ENCODE measurements at regions not wholly inside any gene's neighbourhood (a gene's known extent, or its start where the extent isn't known, plus 50 kb on each side); places are given as distances from the start of the nearest gene placed in this dataset.
"Not testable (repeated sequence)": the region's sequence is repeated elsewhere in the genome, so short reads cannot be mapped to it uniquely, and the experiment has no call there.

GRCh38 chr1:72435025-72435424, 152.7 kb upstream of the NEGR1 start:
- no peak for DNase-seq (ENCODE audit: low read depth)
- no peaks in the 10 kb centered on the region for H3K27me3 ChIP-seq (ENCODE audit: control insufficient read depth, insufficient read depth, low read length)
- ChIA-PET CTCF (no interaction called here), POLR2A (no interaction called here)
- no peak for TF ChIP-seq CTCF (IDR thresholded peaks at IDR 0.05; ENCODE audit: insufficient read depth, low read depth, low read length)
- H3K36me3 ChIP-seq (ENCODE audit: control insufficient read depth, insufficient read depth, low read length) = no peaks in the 10 kb centered on the region
- no peak overlapping the region for H3K4me3 ChIP-seq (ENCODE audit: low read depth, low read length)

DNA sequence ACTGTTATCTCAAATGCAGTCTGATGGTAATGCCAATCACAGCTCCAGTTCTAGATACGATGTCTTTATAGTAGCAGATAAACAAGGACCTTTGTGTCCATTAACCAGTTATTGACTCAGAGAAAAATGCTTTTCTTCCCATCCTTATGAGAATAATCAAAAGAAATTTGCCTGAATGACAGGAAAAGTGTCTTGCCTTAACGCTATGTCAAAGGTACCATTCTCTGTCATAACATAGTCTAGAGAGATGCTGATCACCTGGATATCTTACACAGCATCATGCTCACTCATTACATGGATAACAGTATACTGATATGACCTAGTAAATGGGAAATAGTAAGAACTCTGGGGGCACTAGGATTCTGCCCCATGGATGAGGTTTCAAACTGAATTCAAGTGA, 151.7 kb upstream of the NEGR1 start:
- no peak for TF ChIP-seq CTCF (IDR thresholded peaks at IDR 0.05; ENCODE audit: insufficient read depth, low read depth, low read length)
- no peak for DNase-seq (ENCODE audit: low read depth)
- H3K27me3 ChIP-seq (ENCODE audit: control insufficient read depth, insufficient read depth, low read length) = no peaks in the 10 kb centered on the region
- CTCF ChIA-PET = no interaction called here
- POLR2A ChIA-PET = no interaction called here
- H3K36me3 ChIP-seq (ENCODE audit: control insufficient read depth, insufficient read depth, low read length) = no peaks in the 10 kb centered on the region
- no peak overlapping the region for H3K4me3 ChIP-seq (ENCODE audit: low read depth, low read length)

DNA sequence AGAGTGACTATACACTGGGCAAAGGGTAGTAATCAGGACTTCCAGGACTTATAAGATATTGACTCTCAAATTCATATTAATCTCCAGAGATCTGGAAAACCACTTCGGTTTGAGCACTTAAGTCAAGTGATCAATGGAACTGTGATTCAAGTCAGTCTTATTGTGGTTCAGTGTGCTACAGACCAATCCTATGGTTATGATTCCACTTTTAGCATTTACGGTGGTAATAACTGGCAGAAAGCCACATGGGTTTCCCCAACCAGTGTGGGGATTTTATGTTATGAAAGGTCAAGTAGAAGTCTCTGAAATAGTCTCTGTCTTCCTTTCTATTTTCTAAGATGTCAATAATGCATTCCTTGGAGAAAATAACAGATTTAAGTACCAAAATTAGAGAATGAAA, 151.3 kb upstream of the NEGR1 start:
- ChIA-PET POLR2A (interaction anchor here (0.7 kb wide), 1 partner anchor 1265 kb away, joined by 4 read pairs; no protein-coding TSS in a partner anchor), CTCF (interaction anchor here (1.0 kb wide), 1 partner anchor 25 kb away, joined by 3 read pairs; no protein-coding TSS in a partner anchor)
- Histone ChIP-seq H3K4me3 (ENCODE audit: low read depth, low read length) (no peak overlapping the region), H3K36me3 (ENCODE audit: control insufficient read depth, insufficient read depth, low read length) (no peaks in the 10 kb centered on the region), H3K27me3 (ENCODE audit: control insufficient read depth, insufficient read depth, low read length) (no peaks in the 10 kb centered on the region)
- no peak for DNase-seq (ENCODE audit: low read depth)
- no peak for TF ChIP-seq CTCF (IDR thresholded peaks at IDR 0.05; ENCODE audit: insufficient read depth, low read depth, low read length)

- TF ChIP-seq CTCF (IDR thresholded peaks at IDR 0.05; ENCODE audit: insufficient read depth, low read depth, low read length) = no peak
- CTCF ChIA-PET = interaction anchor here (1.0 kb wide), 1 partner anchor 25 kb away, joined by 3 read pairs; no protein-coding TSS in a partner anchor
- Histone ChIP-seq H3K27me3 (ENCODE audit: control insufficient read depth, insufficient read depth, low read length) (no peaks in the 10 kb centered on the region), H3K36me3 (ENCODE audit: control insufficient read depth, insufficient read depth, low read length) (no peaks in the 10 kb centered on the region), H3K4me3 (ENCODE audit: low read depth, low read length) (no peak overlapping the region)
- no peak for DNase-seq (ENCODE audit: low read depth)
- POLR2A ChIA-PET = interaction anchor here (0.7 kb wide), 1 partner anchor 1266 kb away, joined by 4 read pairs; no protein-coding TSS in a partner anchor
Observed at GRCh38 chr1:72432645-72433267, 150.4 kb upstream of the NEGR1 start.

DNA sequence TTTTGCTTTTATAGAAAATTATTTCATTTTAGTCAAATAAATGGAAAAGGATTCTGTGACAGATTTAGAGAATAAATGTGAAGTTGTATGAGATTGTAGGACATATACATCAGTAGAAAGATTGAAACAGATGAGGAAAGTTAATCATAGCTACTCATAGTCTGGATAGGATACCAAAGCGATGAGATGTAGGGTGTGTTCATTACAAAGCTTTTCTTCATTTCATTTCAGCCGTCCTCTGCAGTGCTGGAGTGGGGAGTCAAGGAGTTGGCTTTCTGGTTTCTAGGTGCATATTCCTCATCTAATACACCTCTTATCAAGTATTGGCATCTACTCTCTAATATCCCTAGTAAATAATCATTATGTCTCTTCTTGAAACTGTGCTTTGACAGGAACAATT, 149.5 kb upstream of the NEGR1 start:
- H3K36me3 ChIP-seq (ENCODE audit: control insufficient read depth, insufficient read depth, low read length) = no peaks in the 10 kb centered on the region
- no peak for TF ChIP-seq CTCF (IDR thresholded peaks at IDR 0.05; ENCODE audit: insufficient read depth, low read depth, low read length)
- H3K4me3 ChIP-seq (ENCODE audit: low read depth, low read length) = no peak overlapping the region
- CTCF ChIA-PET = no interaction called here
- POLR2A ChIA-PET = no interaction called here
- H3K27me3 ChIP-seq (ENCODE audit: control insufficient read depth, insufficient read depth, low read length) = no peaks in the 10 kb centered on the region
- DNase-seq (ENCODE audit: low read depth) = no peak

GRCh38 chr1:72428276-72428675, 145.9 kb upstream of the NEGR1 start:
- H3K27me3 ChIP-seq (ENCODE audit: control insufficient read depth, insufficient read depth, low read length); DNase-seq (ENCODE audit: low read depth); H3K36me3 ChIP-seq (ENCODE audit: control insufficient read depth, insufficient read depth, low read length); CTCF ChIA-PET; H3K4me3 ChIP-seq (ENCODE audit: low read depth, low read length); POLR2A ChIA-PET: not testable (repeated sequence)

All from BJ (cell line).